Lung (tissue), 11 donors: ENCODE measurements at regions not wholly inside any gene's neighbourhood (a gene's known extent, or its start where the extent isn't known, plus 50 kb on each side); places are given as distances from the start of the nearest gene placed in this dataset.

Experiments used
- ATAC-seq: fragments of 200-7000 bp; cut with Tn5 transposase; one replicate; pipeline ENCODE4 v1.9.1; 2020; ENCODE audit warnings: moderate number of reproducible peaks; ENCODE audit not compliant: insufficient read depth, low FRiP score
- DNase-seq, 3 donors: peaks; one replicate each; pipeline ENCODE4 v3.0.0-alpha.2; 2013 to 2017
- H3K27ac ChIP-seq, 2 donors: one replicate each; pipeline ENCODE4 v1.5.1; 2013; ENCODE audit warnings: mild to moderate bottlenecking in 2 of 2, moderate library complexity in 2 of 2, control low read depth in 1 of 2, inconsistent platforms in 1 of 2, low read depth in 1 of 2, low read length in 1 of 2
- H3K27me3 ChIP-seq, 3 donors: one replicate each; pipeline ENCODE4 v1.5.1; 2013; ENCODE audit warnings: low read length in 2 of 3; ENCODE audit not compliant: control insufficient read depth in 3 of 3, insufficient read depth in 3 of 3
- H3K36me3 ChIP-seq, 4 donors: one replicate each; pipeline ENCODE4 v1.5.1; 2013; ENCODE audit warnings: low read length in 4 of 4, mild to moderate bottlenecking in 1 of 4, moderate library complexity in 1 of 4; ENCODE audit not compliant: control insufficient read depth in 4 of 4, insufficient read depth in 4 of 4
- H3K4me1 ChIP-seq, 5 donors: one replicate each; pipeline ENCODE4 v1.5.1; 2013; ENCODE audit warnings: low read length in 5 of 5, mild to moderate bottlenecking in 2 of 5, moderate library complexity in 1 of 5; ENCODE audit not compliant: control insufficient read depth in 5 of 5, insufficient read depth in 5 of 5
- H3K4me3 ChIP-seq: one replicate; pipeline ENCODE4 v1.5.1; 2013; ENCODE audit warnings: mild to moderate bottlenecking, control low read depth, moderate library complexity
- H3K9ac ChIP-seq, 2 donors: one replicate each; pipeline ENCODE4 v1.5.1; 2013; ENCODE audit warnings: low read length in 2 of 2, control low read depth in 1 of 2; ENCODE audit not compliant: insufficient read depth in 1 of 2
- H3K9me3 ChIP-seq, 4 donors: one replicate each; pipeline ENCODE4 v1.5.1; 2013; ENCODE audit warnings: low read length in 3 of 4, mild to moderate bottlenecking in 1 of 4, moderate library complexity in 1 of 4; ENCODE audit not compliant: control insufficient read depth in 4 of 4, insufficient read depth in 3 of 4
- WGBS, 2 donors: extraction: QIAGEN DNeasy Blood & Tissue Kit; methylation state at CpG; one replicate each; pipeline ENCODE4 v1.1.7; 2013; 5-methylcytosine and 5-hydroxymethylcytosine counted together
- TF ChIP-seq, protein P1 (sequence below): IDR thresholded peaks from 2 replicates; pipeline ENCODE4 v1.5.1; 2012; ENCODE audit warnings: mild to moderate bottlenecking; ENCODE audit errors: control extremely low read depth, extremely low read depth
- donor health status: control.
- donor health status: control.
- donor health status: Bipolar disorder and iron deficiency.
- donor health status: healthy.
- donor health status: DM: yes; HTN: yes; CAD: no.

DNA sequence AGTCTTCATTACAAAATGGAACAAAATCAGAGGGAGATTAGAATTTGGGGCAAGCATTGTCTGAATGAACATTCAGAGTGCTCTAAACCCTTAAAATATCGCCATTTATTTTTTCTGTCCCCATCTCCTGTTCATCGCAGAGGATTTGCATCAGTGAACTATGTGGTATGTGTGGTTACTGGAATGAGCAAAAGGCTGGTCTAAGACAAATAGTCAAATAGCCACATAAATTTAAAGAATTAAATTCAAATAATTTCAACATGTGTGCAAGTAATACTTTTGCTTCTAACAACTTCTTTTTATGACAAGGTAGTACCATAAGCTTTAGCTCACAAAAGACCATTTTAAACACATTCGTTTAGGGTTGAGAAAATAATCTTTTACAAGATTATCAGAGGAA lies 82.6 kb upstream of the ST8SIA3 start:
- Histone ChIP-seq H3K4me3 (no peak overlapping the region), H3K36me3 (no peaks in the 10 kb centered on the region), H3K9me3 (no peaks in the 10 kb centered on the region), H3K4me1 (no peaks in the 10 kb centered on the region), H3K9ac (no peak overlapping the region), H3K27me3 (no peaks in the 10 kb centered on the region), H3K27ac (no peak overlapping the region)
- TF ChIP-seq, protein P1, sequence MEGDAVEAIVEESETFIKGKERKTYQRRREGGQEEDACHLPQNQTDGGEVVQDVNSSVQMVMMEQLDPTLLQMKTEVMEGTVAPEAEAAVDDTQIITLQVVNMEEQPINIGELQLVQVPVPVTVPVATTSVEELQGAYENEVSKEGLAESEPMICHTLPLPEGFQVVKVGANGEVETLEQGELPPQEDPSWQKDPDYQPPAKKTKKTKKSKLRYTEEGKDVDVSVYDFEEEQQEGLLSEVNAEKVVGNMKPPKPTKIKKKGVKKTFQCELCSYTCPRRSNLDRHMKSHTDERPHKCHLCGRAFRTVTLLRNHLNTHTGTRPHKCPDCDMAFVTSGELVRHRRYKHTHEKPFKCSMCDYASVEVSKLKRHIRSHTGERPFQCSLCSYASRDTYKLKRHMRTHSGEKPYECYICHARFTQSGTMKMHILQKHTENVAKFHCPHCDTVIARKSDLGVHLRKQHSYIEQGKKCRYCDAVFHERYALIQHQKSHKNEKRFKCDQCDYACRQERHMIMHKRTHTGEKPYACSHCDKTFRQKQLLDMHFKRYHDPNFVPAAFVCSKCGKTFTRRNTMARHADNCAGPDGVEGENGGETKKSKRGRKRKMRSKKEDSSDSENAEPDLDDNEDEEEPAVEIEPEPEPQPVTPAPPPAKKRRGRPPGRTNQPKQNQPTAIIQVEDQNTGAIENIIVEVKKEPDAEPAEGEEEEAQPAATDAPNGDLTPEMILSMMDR = no peak
- DNase-seq (no peak), ATAC-seq (no peak)
- WGBS, 2 donors = 80 to 86% methylated on average over 3 of the region's 3 CpGs

DNA sequence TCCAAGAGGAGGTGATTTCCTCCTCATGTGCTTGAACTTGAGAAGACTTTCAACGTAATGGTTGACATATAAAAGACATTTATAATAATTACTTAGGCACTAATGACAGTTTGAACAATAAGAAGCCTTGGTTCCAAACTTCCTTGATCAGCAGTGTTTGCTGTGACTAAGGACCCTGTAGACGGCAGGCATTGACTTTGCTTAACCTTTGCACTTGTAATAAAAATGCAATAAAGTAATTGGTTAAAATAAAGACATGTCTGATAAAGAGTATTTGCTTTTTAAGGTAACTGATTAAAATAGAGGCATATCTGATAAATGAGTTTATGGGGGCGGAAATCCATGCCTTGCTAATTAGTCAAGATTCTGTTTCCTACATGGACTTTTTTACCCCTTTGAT lies 82.2 kb upstream of the ST8SIA3 start:
- Histone ChIP-seq H3K27ac (no peak overlapping the region), H3K4me3 (no peak overlapping the region), H3K4me1 (no peaks in the 10 kb centered on the region), H3K9me3 (no peaks in the 10 kb centered on the region), H3K9ac (no peak overlapping the region), H3K27me3 (no peaks in the 10 kb centered on the region), H3K36me3 (no peaks in the 10 kb centered on the region)
- TF ChIP-seq, protein P1 = no peak
- WGBS, 2 donors = 57 to 63% methylated on average over 3 of the region's 3 CpGs
- no peak for ATAC-seq
- DNase-seq = no peak

DNA sequence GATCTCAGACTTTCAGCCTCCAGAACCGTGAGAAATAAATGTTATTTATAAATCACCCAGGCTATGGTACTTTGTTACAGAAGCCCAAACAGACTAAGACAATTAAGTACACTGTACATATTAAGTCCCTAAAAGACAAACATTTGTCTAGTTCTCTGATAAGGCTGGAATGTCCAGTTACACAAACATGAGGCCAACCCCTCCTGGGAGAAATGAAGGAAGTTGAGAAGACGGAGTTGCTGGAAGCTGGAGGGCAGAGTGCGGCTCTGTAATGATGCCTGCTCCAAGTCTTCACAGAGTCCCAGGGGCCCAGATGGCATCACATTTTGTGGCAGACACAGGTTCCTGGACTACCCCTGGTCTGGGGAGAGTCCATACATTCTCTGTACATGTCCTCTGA lies 79.2 kb upstream of the ST8SIA3 start:
- TF ChIP-seq, protein P1 = no peak
- H3K4me1 ChIP-seq = no peaks in the 10 kb centered on the region
- 32 to 52% methylated on average over 3 of the region's 3 CpGs for WGBS, 2 donors
- H3K9me3 ChIP-seq = peaks cover 0 to under 1% (median 0%) of the 10 kb centered on the region in 4 donors
- H3K9ac ChIP-seq = no peak overlapping the region
- H3K36me3 ChIP-seq = no peaks in the 10 kb centered on the region
- H3K27me3 ChIP-seq = no peaks in the 10 kb centered on the region
- H3K4me3 ChIP-seq = no peak overlapping the region
- ATAC-seq (no peak), DNase-seq (peak in 2 of 3 donors; percentile 7 to 11)
- no peak overlapping the region for H3K27ac ChIP-seq

DNA sequence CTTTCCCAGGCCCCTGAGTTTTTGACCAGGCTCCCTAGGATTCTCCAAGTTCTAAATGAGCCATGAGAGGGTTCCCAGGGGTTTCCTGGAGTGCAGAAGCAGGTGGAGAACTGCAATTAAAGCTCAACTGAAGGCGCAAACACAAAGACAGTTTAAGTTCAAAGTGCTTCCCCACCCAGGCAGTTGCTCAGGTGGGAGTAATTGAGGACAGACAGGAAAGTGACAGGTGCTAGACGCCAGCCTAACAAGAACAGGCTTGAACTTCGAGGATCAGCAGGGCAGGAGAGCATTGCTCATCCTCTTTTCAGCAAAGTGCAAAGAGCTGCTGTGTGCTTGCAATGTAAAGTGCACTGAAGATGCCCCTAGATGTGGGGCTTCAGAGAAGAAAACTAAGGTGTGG lies 77.2 kb upstream of the ST8SIA3 start:
- 74 to 77% methylated on average over 3 of the region's 3 CpGs for WGBS, 2 donors
- H3K4me3 ChIP-seq = no peak overlapping the region
- H3K9ac ChIP-seq = no peak overlapping the region
- H3K36me3 ChIP-seq = no peaks in the 10 kb centered on the region
- TF ChIP-seq, protein P1 = no peak
- ATAC-seq (no peak), DNase-seq (no peak)
- H3K27ac ChIP-seq = no peak overlapping the region
- H3K27me3 ChIP-seq = no peaks in the 10 kb centered on the region
- H3K4me1 ChIP-seq = no peaks in the 10 kb centered on the region
- H3K9me3 ChIP-seq = peaks cover 0 to 2% (median 0%) of the 10 kb centered on the region in 4 donors
